Ascending aorta (tissue), 2 donors: ENCODE measurements at regions not wholly inside any gene's neighbourhood (a gene's known extent, or its start where the extent isn't known, plus 50 kb on each side); places are given as distances from the start of the nearest gene placed in this dataset.

Experiments
- DNase-seq, 2 donors: peaks; one replicate each; pipeline ENCODE4 v3.0.0-alpha.2; 2019; ENCODE audit warnings: low spot score in 2 of 2
- H3K27ac ChIP-seq, 2 donors: fragments of 200-600 bp; sonication (generic); one replicate each; pipeline ENCODE4 v1.5.1; 2016 to 2017; ENCODE audit warnings: mild to moderate bottlenecking in 1 of 2
- H3K27me3 ChIP-seq: fragments of 200-600 bp; sonication (generic); one replicate; pipeline ENCODE4 v1.5.1; 2017
- H3K36me3 ChIP-seq, 2 donors: fragments of 200-600 bp; sonication (generic); one replicate each; pipeline ENCODE4 v1.5.1; 2016
- H3K4me1 ChIP-seq, 2 donors: fragments of 200-600 bp; sonication (generic); one replicate each; pipeline ENCODE4 v1.5.1; 2016 to 2017; ENCODE audit warnings: mild to moderate bottlenecking in 1 of 2
- H3K4me3 ChIP-seq, 2 donors: fragments of 200-600 bp; sonication (generic); one replicate each; pipeline ENCODE4 v1.5.1; 2016 to 2017; ENCODE audit warnings: mild to moderate bottlenecking in 1 of 2
- H3K9me3 ChIP-seq, 2 donors: fragments of 200-600 bp; sonication (generic); one replicate each; pipeline ENCODE4 v1.5.1; 2016
- CTCF ChIP-seq, 3 experiments: fragments of 200-600 bp in 2 of 3; fragments of 450-650 bp in 1 of 3; sonication (generic) in 2 of 3; IDR thresholded peaks; one replicate each; pipeline ENCODE4 v1.5.1; 2016 to 2019; ENCODE audit warnings: antibody characterized with exemption in 3 of 3, mild to moderate bottlenecking in 1 of 3, moderate library complexity in 1 of 3
- intact Hi-C: fragments of 100-400 bp; cut with DNase I; formaldehyde crosslinking; loops from one replicate; pipeline ENCODE4 v1.15.1; 2023

GRCh38 chr3:5635746-5636145 lies 448.2 kb downstream of the EDEM1 start:
- no peak for TF ChIP-seq CTCF (IDR thresholded peaks at IDR 0.05)
- intact Hi-C loops = no loop called here

GRCh38 chr3:5638550-5638949 lies 451.0 kb downstream of the EDEM1 start:
- intact Hi-C loops = no loop called here
- Histone ChIP-seq H3K9me3 (peaks cover 0 to 8% of the 10 kb centered on the region in 2 donors), H3K4me3 (no peak overlapping the region), H3K27me3 (no peaks in the 10 kb centered on the region), H3K27ac (no peak overlapping the region), H3K4me1 (no peaks in the 10 kb centered on the region), H3K36me3 (no peaks in the 10 kb centered on the region)
- TF ChIP-seq CTCF (IDR thresholded peaks at IDR 0.05) = no peak
- no peak for DNase-seq

More at GRCh38 chr3:5635746-5636145, 448.2 kb downstream of the EDEM1 start:
- Histone ChIP-seq H3K4me1 (no peaks in the 10 kb centered on the region), H3K36me3 (no peaks in the 10 kb centered on the region), H3K4me3 (no peak overlapping the region), H3K27ac (no peak overlapping the region), H3K9me3 (peaks cover 0 to 8% of the 10 kb centered on the region in 2 donors), H3K27me3 (no peaks in the 10 kb centered on the region)
- no peak for DNase-seq

GRCh38 chr3:5644773-5645670 lies 457.5 kb downstream of the EDEM1 start:
- Histone ChIP-seq H3K27me3 (no peaks in the 10 kb centered on the region), H3K27ac (no peak overlapping the region), H3K4me1 (no peaks in the 10 kb centered on the region), H3K36me3 (no peaks in the 10 kb centered on the region), H3K4me3 (no peak overlapping the region), H3K9me3 (no peaks in the 10 kb centered on the region)
- no peak for DNase-seq
- no peak for TF ChIP-seq CTCF (IDR thresholded peaks at IDR 0.05)
- intact Hi-C loops = no loop called here

GRCh38 chr3:5645692-5646410 lies 458.3 kb downstream of the EDEM1 start:
- Histone ChIP-seq H3K36me3 (no peaks in the 10 kb centered on the region), H3K9me3 (no peaks in the 10 kb centered on the region), H3K4me3 (no peak overlapping the region), H3K4me1 (no peaks in the 10 kb centered on the region), H3K27me3 (no peaks in the 10 kb centered on the region), H3K27ac (no peak overlapping the region)
- TF ChIP-seq CTCF (IDR thresholded peaks at IDR 0.05) = no peak
- intact Hi-C loops = no loop called here
- DNase-seq = no peak

GRCh38 chr3:5650303-5650702 lies 462.8 kb downstream of the EDEM1 start:
- Histone ChIP-seq H3K4me1 (no peaks in the 10 kb centered on the region), H3K27ac (no peak overlapping the region), H3K36me3 (no peaks in the 10 kb centered on the region), H3K4me3 (no peak overlapping the region), H3K27me3 (no peaks in the 10 kb centered on the region), H3K9me3 (no peaks in the 10 kb centered on the region)
- TF ChIP-seq CTCF (IDR thresholded peaks at IDR 0.05) = no peak
- intact Hi-C loops = no loop called here
- no peak for DNase-seq
